ENCODE measurements at regions not wholly inside any gene's neighbourhood (a gene's known extent, or its start where the extent isn't known, plus 50 kb on each side); places are given as distances from the start of the nearest gene placed in this dataset.
"Not testable (repeated sequence)": the region's sequence is repeated elsewhere in the genome, so short reads cannot be mapped to it uniquely, and the experiment has no call there.

GRCh38 chr13:97520061-97520460 lies 86.1 kb downstream of the RAP2A start:
- DNase-seq (ENCODE audit: low read depth): no peak

- DNase-seq (ENCODE audit: low read depth): no peak
Observed at GRCh38 chr13:97520866-97521265, 86.9 kb downstream of the RAP2A start.

DNA sequence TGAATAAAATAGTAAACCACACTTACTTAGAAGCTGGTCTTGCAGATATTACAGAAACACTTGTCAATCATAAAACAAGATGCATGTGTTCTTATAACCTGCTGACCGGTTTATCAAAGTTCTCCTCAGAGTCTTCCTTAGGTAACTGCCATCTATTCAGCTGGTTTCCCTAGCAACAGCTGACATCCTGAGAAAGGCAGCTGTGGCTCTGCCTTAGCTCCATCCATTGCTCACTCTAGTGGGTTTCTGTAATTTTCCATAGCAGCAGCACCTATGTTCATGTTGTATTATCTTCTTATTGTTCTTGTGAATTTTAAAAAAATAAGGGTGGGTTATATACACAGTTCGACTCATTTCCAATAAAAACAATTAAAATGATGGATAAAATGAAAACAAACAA lies 87.8 kb downstream of the RAP2A start:
- DNase-seq (ENCODE audit: low read depth): no peak

GRCh38 chr13:97522243-97522642 lies 88.3 kb downstream of the RAP2A start:
- no peak for DNase-seq (ENCODE audit: low read depth)

DNA sequence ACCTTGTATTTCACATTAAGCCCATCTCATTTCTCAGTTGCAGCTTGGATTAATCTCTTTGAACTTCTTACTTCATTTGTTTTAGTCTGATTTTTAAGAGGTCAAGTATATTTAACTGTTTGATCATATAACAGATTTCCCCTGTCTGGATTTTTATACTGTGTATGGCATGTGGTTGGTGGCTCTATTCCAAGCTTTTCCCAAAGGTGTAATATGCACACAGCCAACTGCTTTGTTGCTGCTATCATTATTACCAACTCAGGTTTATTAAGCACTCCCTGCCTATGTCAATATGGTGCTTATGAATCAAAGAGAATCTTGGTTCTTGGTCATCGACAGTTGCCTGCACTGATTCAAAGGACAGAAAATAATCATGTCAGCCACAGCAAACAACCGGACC lies 92.6 kb downstream of the RAP2A start:
- no peak for DNase-seq (ENCODE audit: low read depth)

GRCh38 chr13:97528518-97528917 lies 94.5 kb downstream of the RAP2A start:
- DNase-seq (ENCODE audit: low read depth): no peak

- DNase-seq (ENCODE audit: low read depth): no peak
Observed at GRCh38 chr13:97534540-97534939, 100.6 kb downstream of the RAP2A start.

DNA sequence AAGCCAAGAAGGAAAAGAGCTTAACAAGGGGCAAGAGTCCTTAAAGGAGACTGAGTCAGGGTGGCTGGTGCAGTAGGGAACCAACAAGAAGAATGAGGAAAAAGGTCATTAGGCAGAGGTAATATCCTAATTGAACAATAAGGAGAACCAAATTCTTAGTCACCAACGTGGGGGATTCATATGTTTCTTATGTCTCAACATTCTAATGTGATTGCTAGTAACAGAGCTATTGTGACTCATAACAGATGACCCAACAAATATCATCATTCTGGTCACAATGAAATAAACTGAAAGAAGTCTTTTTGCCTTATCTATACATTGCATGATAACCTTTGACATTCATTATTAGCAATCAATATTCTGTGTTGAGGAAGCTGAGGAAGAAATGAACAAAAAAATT lies 101.6 kb downstream of the RAP2A start:
- no peak for DNase-seq (ENCODE audit: low read depth)

DNA sequence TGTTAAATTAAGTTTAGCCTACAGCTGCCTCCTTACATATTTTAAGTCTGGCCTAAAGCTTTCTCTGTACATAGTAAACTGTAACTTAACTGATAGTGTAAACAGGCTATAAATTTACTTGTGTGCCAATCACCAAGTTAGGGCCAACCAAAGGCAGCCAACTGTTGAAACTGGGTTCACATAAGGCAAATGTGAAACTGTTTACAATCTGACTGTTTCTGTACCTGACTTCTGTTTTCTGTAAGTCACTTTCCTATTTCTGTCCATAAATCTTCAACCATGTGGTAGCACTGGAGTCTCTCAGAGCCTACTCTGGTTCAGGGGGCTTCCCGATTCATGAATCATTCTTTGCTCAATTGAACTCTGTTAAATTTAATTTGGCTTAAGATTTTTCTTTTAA lies 103.1 kb downstream of the RAP2A start:
- no peak for DNase-seq (ENCODE audit: low read depth)

GRCh38 chr13:97538203-97538602 lies 104.2 kb downstream of the RAP2A start:
- no peak for DNase-seq (ENCODE audit: low read depth)

DNA sequence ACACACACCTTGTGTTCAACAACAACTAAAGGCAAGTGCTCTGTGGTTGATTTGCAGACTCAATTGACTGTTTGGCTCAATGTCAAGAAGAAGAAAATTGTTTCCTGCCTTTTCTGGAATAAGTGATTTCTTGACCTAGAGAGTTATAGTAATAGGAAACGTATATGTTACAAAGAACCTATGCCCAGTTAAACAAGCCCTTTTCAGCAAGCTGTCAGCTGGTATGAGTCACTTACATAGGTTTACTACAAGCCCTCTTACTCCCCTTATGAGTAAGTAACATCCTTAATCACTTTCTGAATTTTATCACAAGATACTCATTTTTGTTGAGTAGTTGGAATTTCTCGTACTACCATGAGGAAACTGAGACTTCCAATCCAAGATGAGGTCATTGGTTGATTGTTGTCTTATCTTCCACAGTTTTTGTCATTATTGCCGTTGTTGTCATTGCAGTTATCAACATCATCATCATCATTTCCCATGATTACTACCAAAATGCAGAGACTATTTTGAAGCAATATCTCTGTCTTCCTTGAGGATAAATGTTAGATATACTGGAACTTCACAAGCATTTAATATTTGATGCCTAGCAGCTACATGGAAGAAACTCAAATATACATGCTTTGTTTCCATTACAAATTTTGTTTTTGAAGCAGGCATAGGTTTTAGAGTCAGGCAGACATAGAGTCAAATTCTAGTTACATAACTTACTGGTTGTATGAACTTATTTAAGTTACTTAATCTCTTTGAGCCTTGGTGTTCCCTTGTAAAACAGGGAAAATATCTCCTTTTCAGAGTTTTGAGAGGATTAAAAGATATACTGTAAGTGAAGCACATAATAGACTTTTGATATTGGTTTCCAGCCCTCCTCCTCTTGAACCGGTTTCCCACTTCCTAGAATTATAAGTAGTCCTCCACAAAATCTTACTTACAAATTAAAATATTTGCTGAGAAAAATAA lies 106.0 kb downstream of the RAP2A start:
- no peak for DNase-seq (ENCODE audit: low read depth)

DNA sequence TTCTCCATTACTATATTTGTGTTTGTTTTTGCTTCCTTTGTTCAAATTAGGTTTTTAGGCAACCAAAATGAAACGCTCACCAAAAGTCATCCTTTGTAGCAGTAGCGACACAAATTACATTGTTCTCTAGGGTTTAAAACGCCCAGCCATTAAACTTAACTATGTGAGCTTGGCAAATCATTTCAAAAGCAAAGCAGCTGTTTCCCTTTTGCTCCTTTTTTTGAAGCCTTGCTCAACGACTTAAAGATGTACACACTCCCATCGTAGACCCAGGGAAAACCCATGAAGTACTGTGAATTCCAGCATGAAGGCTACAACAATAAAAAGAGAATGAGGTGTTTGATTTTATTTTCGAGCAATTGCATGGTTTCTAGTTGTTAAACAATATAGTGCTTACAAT lies 106.7 kb downstream of the RAP2A start:
- DNase-seq (ENCODE audit: low read depth): no peak

- DNase-seq (ENCODE audit: low read depth): no peak
Observed at GRCh38 chr13:97542102-97542685, 108.2 kb downstream of the RAP2A start.

- no peak for DNase-seq (ENCODE audit: low read depth)
Observed at GRCh38 chr13:97544031-97544765, 110.2 kb downstream of the RAP2A start.

DNA sequence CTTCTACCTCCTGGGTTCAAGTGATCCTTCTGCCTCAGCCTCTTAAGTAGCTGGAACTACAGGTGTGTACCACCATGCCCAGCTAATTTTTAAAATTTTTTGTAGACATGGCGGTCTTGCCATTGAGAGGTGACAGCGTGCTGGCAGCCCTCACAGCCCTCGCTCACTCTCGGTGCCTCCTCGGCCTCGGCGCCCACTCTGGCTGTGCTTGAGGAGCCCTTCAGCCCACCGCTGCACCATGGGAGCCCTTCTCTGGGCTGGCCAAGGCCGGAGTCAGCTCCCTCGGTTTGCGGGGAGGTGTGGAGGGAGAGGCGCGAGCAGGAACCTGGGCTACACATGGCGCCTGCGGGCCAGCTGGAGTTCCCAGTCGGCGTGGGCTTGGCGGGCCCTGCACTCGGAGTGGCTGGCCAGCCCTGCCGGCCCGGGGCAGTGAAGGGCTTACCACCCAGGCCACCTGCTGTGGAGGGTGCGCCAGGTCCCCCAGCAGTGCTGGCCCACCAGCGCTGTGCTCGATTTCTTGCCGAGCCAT lies 111.1 kb downstream of the RAP2A start:
- not testable (repeated sequence) for DNase-seq (ENCODE audit: low read depth)

DNA sequence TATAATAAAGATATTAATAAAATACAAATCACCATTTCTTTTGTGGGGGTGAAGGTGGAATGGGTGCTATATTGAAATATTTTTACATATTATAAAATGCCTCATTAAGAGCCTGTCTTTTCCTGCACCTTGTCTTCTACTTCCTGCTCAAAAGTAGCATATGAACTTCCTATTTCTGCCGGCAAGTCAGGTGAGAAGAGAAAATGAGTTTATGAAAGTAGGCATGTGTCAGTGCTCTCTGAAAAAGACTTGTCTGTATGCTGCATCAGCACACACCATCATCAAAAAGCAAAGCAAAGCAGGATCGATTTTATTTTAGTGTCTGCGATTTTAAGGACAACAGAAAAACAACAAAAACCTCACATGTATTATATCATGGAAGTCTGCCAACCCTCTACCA lies 114.2 kb downstream of the RAP2A start:
- no peak for DNase-seq (ENCODE audit: low read depth)

DNA sequence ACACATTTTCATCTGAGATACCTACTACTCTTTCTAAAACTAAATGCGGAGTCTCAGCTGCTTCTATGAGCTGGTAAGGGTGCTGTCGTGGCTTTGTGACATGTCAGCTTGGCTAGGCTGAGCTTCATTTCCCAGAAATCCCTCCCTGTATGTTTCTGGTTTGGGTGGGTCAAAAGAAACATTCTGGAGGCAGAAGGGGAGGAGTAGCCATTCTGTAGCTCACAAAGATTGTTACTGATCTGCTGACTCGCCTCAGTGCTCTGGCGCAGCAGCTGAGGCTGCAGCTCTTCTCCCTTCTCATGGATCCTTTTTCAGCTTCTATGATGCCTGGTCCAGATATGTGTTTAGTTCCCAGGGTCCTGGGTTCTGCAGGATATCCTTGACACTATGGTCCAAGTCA lies 114.7 kb downstream of the RAP2A start:
- DNase-seq (ENCODE audit: low read depth): no peak

DNA sequence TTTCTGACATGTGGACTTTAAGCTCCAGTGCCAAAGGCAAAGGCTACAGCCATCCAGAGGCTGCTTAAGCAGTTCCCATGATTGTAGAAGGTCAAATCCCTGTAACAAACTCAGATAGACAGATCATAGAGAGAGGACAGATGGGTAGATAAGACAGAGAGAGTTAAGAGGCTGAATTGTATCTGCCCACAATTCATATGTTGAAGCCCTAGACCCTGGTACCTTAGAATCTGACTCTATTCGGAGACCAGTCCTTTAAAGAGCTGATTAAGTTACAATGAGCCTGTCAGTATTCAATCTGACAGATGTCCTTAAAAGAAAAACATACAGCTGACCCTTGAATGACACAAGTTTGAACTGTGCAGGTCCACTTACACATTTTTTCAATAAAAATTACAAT lies 115.2 kb downstream of the RAP2A start:
- DNase-seq (ENCODE audit: low read depth): no peak

GRCh38 chr13:97554496-97554895 lies 120.5 kb downstream of the RAP2A start:
- no peak for DNase-seq (ENCODE audit: low read depth)

GRCh38 chr13:97555034-97555433 lies 121.1 kb downstream of the RAP2A start:
- DNase-seq (ENCODE audit: low read depth): no peak

GRCh38 chr13:97559030-97559429 lies 125.1 kb downstream of the RAP2A start:
- DNase-seq (ENCODE audit: low read depth): no peak

DNA sequence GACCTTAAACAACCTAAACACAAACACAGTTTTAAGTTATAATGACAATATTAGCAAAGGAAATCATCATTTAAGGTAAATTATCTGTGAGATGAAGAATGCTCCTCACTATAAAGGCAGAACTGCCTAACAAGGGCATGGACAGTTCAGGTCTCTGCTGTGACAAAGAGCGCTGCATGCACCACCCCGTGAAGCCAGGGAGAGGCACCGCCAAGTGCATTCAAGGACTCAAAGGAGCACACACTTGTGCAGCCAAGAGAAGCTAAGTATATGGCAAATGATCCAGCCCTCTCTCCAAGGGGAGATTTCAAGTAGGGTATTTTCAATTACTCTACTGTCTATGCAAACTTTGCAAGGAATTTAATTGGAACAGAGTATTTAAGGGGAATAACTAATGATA lies 126.0 kb downstream of the RAP2A start:
- DNase-seq (ENCODE audit: low read depth): no peak

DNA sequence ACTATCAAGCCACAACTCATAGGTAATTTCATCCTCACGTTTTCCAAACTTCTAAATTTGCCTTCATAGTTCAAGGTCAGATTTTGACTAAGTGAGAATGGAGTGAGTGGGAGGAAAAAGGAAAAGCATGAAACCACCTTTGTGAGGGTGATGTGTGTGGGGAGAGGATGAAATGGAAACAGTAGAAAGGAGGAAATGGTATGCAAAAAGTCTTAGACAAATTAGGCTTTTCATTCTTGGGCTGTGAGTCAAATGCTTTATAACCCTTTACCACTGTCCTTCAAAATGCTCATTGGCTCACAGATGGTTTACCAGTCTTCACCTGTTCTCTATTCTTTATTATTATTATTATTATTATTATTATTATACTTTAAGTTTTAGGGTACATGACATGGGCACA lies 127.2 kb downstream of the RAP2A start:
- DNase-seq (ENCODE audit: low read depth): no peak
